GM18873 (cell line): ENCODE measurements at regions not wholly inside any gene's neighbourhood (a gene's known extent, or its start where the extent isn't known, plus 50 kb on each side); places are given as distances from the start of the nearest gene placed in this dataset.
A peak's percentile ranks its signal among the peaks of the same experiment; 100 is the strongest.

ENCODE experiments used
- ATAC-seq: cut with Tn5 transposase; IDR thresholded peaks from one replicate; pipeline ENCODE4 v1.9.1; 2021; ENCODE audit warnings: mild to moderate bottlenecking, moderate library complexity, moderate number of reproducible peaks; ENCODE audit not compliant: unreplicated experiment, low FRiP score

GRCh38 chr4:181271116-181271640 is 972.0 kb upstream of the TENM3 start:
- ATAC-seq = no peak

GRCh38 chr4:181272422-181272821 is 970.8 kb upstream of the TENM3 start:
- ATAC-seq = no peak

GRCh38 chr4:181278941-181279340 is 964.3 kb upstream of the TENM3 start:
- no peak for ATAC-seq

- no peak for ATAC-seq
These were observed 961.8 kb upstream of the TENM3 start for GRCh38 chr4:181281451-181281850.

- ATAC-seq = no peak
These were observed 954.0 kb upstream of the TENM3 start for GRCh38 chr4:181289198-181289597.

GRCh38 chr4:181291615-181292014 is 951.6 kb upstream of the TENM3 start:
- no peak for ATAC-seq

GRCh38 chr4:181293014-181293413 is 950.2 kb upstream of the TENM3 start:
- no peak for ATAC-seq

- ATAC-seq = no peak
These were observed 949.7 kb upstream of the TENM3 start for GRCh38 chr4:181293541-181293940.

GRCh38 chr4:181294421-181294820 is 948.8 kb upstream of the TENM3 start:
- no peak for ATAC-seq

- peak; percentile 76 for ATAC-seq
These were observed 941.2 kb upstream of the TENM3 start for GRCh38 chr4:181301735-181302710.

GRCh38 chr4:181307824-181308223 is 935.4 kb upstream of the TENM3 start:
- ATAC-seq = no peak

- ATAC-seq = no peak
These were observed 934.5 kb upstream of the TENM3 start for GRCh38 chr4:181308476-181309312.

GRCh38 chr4:181312066-181312465 is 931.1 kb upstream of the TENM3 start:
- ATAC-seq = no peak

GRCh38 chr4:181319629-181320028 is 923.6 kb upstream of the TENM3 start:
- no peak for ATAC-seq

- peak; percentile 80 for ATAC-seq
These were observed 920.1 kb upstream of the TENM3 start for GRCh38 chr4:181323061-181323460.

- ATAC-seq = no peak
These were observed 912.5 kb upstream of the TENM3 start for GRCh38 chr4:181330654-181331201.

- ATAC-seq = no peak
These were observed 912.0 kb upstream of the TENM3 start for GRCh38 chr4:181331214-181331613.

- ATAC-seq = no peak
These were observed 897.3 kb upstream of the TENM3 start for GRCh38 chr4:181345931-181346330.

GRCh38 chr4:181350615-181351415 is 892.4 kb upstream of the TENM3 start:
- no peak for ATAC-seq

- ATAC-seq = no peak
These were observed 878.7 kb upstream of the TENM3 start for GRCh38 chr4:181364504-181364903.
